Transverse colon (tissue), 3 donors: ENCODE measurements at regions not wholly inside any gene's neighbourhood (a gene's known extent, or its start where the extent isn't known, plus 50 kb on each side); places are given as distances from the start of the nearest gene placed in this dataset.

Experiments used
- POLR2A ChIP-seq: fragments of 450-650 bp; IDR thresholded peaks from one replicate; pipeline ENCODE4 v1.6.1; 2016; ENCODE audit warnings: antibody characterized with exemption, mild to moderate bottlenecking, moderate library complexity
- TF ChIP-seq, protein P1 (sequence below), 5 experiments: fragments of 200-600 bp in 3 of 5; fragments of 450-650 bp in 2 of 5; sonication (generic) in 3 of 5; IDR thresholded peaks; 1 replicate in 2 of 5; 2 replicates in 3 of 5; pipeline ENCODE4 v1.5.1; 2016 to 2017; ENCODE audit warnings: antibody characterized with exemption in 5 of 5, inconsistent platforms in 3 of 5, mild to moderate bottlenecking in 2 of 5, moderate library complexity in 1 of 5

DNA sequence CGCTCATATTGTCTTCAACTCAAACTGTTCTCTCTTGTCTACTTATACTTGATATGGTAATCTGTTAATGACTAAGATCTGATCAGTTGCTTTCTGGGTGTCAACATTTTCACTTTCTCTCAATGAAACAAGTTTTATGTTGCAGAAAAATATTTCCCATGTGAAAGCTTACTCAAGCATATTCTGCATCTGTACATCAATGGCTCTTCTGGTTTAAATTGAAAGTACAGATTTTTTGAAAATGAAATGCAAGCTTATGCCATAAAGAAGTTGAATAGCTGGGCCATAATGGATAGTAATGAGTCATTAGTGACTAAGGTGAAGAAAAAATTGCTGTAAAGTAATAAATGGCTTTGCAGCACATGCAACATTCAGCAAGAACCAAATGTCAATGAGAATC, 140.7 kb downstream of the BCHE start:
- TF ChIP-seq, protein P1, sequence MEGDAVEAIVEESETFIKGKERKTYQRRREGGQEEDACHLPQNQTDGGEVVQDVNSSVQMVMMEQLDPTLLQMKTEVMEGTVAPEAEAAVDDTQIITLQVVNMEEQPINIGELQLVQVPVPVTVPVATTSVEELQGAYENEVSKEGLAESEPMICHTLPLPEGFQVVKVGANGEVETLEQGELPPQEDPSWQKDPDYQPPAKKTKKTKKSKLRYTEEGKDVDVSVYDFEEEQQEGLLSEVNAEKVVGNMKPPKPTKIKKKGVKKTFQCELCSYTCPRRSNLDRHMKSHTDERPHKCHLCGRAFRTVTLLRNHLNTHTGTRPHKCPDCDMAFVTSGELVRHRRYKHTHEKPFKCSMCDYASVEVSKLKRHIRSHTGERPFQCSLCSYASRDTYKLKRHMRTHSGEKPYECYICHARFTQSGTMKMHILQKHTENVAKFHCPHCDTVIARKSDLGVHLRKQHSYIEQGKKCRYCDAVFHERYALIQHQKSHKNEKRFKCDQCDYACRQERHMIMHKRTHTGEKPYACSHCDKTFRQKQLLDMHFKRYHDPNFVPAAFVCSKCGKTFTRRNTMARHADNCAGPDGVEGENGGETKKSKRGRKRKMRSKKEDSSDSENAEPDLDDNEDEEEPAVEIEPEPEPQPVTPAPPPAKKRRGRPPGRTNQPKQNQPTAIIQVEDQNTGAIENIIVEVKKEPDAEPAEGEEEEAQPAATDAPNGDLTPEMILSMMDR (IDR thresholded peaks at IDR 0.05): no peak
- no peak for TF ChIP-seq POLR2A
